DND-41 (cell line): ENCODE measurements at regions not wholly inside any gene's neighbourhood (a gene's known extent, or its start where the extent isn't known, plus 50 kb on each side); places are given as distances from the start of the nearest gene placed in this dataset.

ENCODE experiments used
- EZH2 ChIP-seq: IDR thresholded peaks from 3 replicates; pipeline ENCODE4 v1.6.1; 2012; ENCODE audit warnings: borderline replicate concordance, low read depth, mild to moderate bottlenecking, moderate library complexity, low read length, inconsistent platforms; ENCODE audit not compliant: severe bottlenecking
- TF ChIP-seq, protein P1 (sequence below): IDR thresholded peaks from 2 replicates; pipeline ENCODE4 v1.5.1; 2012; ENCODE audit warnings: borderline replicate concordance, low read length, moderate library complexity, mild to moderate bottlenecking; ENCODE audit not compliant: poor library complexity, severe bottlenecking; ENCODE audit errors: extremely low read depth

DNA sequence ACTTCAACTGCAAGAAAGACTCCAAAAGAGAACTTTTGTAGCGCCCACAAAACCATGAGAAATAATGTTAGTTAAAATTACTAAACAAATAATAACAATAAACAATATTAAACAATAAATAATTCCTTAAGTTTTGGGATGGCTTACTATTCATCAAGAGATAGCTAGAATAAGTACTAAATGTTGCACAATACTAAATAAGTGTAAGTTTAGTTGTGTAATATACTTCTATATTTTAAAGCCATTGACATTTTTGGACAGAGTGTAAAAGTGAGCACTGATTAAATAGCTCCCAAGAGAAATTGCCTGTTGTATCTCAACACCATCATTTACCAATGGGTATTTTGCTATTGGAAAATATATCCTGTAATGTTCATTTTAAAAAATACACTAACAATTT is 166.7 kb downstream of the ALG10 start:
- TF ChIP-seq EZH2: no peak
- TF ChIP-seq, protein P1, sequence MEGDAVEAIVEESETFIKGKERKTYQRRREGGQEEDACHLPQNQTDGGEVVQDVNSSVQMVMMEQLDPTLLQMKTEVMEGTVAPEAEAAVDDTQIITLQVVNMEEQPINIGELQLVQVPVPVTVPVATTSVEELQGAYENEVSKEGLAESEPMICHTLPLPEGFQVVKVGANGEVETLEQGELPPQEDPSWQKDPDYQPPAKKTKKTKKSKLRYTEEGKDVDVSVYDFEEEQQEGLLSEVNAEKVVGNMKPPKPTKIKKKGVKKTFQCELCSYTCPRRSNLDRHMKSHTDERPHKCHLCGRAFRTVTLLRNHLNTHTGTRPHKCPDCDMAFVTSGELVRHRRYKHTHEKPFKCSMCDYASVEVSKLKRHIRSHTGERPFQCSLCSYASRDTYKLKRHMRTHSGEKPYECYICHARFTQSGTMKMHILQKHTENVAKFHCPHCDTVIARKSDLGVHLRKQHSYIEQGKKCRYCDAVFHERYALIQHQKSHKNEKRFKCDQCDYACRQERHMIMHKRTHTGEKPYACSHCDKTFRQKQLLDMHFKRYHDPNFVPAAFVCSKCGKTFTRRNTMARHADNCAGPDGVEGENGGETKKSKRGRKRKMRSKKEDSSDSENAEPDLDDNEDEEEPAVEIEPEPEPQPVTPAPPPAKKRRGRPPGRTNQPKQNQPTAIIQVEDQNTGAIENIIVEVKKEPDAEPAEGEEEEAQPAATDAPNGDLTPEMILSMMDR: no peak
